HEK293 (cell line): ENCODE measurements at regions not wholly inside any gene's neighbourhood (a gene's known extent, or its start where the extent isn't known, plus 50 kb on each side); places are given as distances from the start of the nearest gene placed in this dataset.

ENCODE experiments used
- CTCF ChIA-PET: fragments of 350-600 bp; formaldehyde crosslinking; extraction: SDS; loops from one replicate; lab custom pipeline; 2021; ENCODE audit warnings: antibody characterized with exemption; lab: Yijun Ruan, JAX
- POLR2A ChIA-PET: fragments of 300-600 bp; formaldehyde crosslinking; extraction: SDS; loops from one replicate; lab custom pipeline; 2020; ENCODE audit warnings: antibody characterized with exemption, inconsistent platforms; lab: Yijun Ruan, JAX
- H3K27ac ChIP-seq: fragments of 200-500 bp; sonication (Bioruptor generic); 2 replicates; pipeline ENCODE4 v1.5.1; 2014; ENCODE audit warnings: low read depth, low read length, control low read depth, inconsistent platforms; ENCODE audit errors: extremely low read depth
- H3K36me3 ChIP-seq, 2 experiments: fragments of 200-500 bp in 1 of 2; sonication (Bioruptor generic) in 1 of 2; 1 replicate in 1 of 2; 2 replicates in 1 of 2; pipeline ENCODE4 v1.5.1; 2014 to 2017; ENCODE audit warnings: inconsistent platforms in 2 of 2, low read length in 2 of 2; ENCODE audit not compliant: control insufficient read depth in 2 of 2, insufficient read depth in 1 of 2
- H3K4me1 ChIP-seq: fragments of 200-500 bp; sonication (Bioruptor generic); 2 replicates; pipeline ENCODE4 v1.5.1; 2014; ENCODE audit warnings: mild to moderate bottlenecking, low read length, inconsistent platforms; ENCODE audit not compliant: control insufficient read depth, insufficient read depth
- H3K4me3 ChIP-seq: 2 replicates; pipeline ENCODE4 v1.5.1; 2011; ENCODE audit warnings: low read depth, mild to moderate bottlenecking, control low read depth, low read length, moderate library complexity
- H3K9me3 ChIP-seq: fragments of 200-500 bp; sonication (Bioruptor generic); 2 replicates; pipeline ENCODE4 v1.5.1; 2014; ENCODE audit warnings: low read depth, low read length, inconsistent platforms; ENCODE audit not compliant: control insufficient read depth, insufficient read depth
- BCL11A ChIP-seq: fragments of 450-650 bp; formaldehyde crosslinking; IDR thresholded peaks from 2 replicates; pipeline ENCODE4 v1.5.1; 2016; ENCODE audit warnings: low read depth, missing biosample characterization, missing genetic modification characterization
- HIC1 ChIP-seq: fragments of 450-650 bp; formaldehyde crosslinking; IDR thresholded peaks from 2 replicates; pipeline ENCODE4 v1.5.1; 2016; ENCODE audit warnings: missing biosample characterization, missing genetic modification characterization
- HOXC10 ChIP-seq: sonication (generic); formaldehyde crosslinking; IDR thresholded peaks from 2 replicates; pipeline ENCODE4 v1.8.1; 2023; ENCODE audit warnings: mild to moderate bottlenecking, missing genetic modification reagents
- KLF1 ChIP-seq: fragments of 450-650 bp; formaldehyde crosslinking; IDR thresholded peaks from 2 replicates; pipeline ENCODE4 v1.5.1; 2016; ENCODE audit warnings: missing biosample characterization, missing genetic modification characterization
- OVOL3 ChIP-seq: fragments of 450-650 bp; formaldehyde crosslinking; IDR thresholded peaks from 2 replicates; pipeline ENCODE4 v1.5.1; 2016; ENCODE audit warnings: missing biosample characterization, missing genetic modification characterization
- SALL2 ChIP-seq: fragments of 450-650 bp; formaldehyde crosslinking; IDR thresholded peaks from 2 replicates; pipeline ENCODE4 v1.5.0; 2017; ENCODE audit warnings: missing biosample characterization, mild to moderate bottlenecking, missing genetic modification characterization, borderline replicate concordance
- SP7 ChIP-seq: fragments of 450-650 bp; formaldehyde crosslinking; IDR thresholded peaks from 2 replicates; pipeline ENCODE4 v1.5.1; 2016; ENCODE audit warnings: missing biosample characterization, missing genetic modification characterization
- TRIM28 ChIP-seq: IDR thresholded peaks from 2 replicates; pipeline ENCODE4 v1.6.1; 2011; ENCODE audit warnings: low read length, control low read depth, borderline replicate concordance
- ZBTB6 ChIP-seq: fragments of 450-650 bp; formaldehyde crosslinking; IDR thresholded peaks from 2 replicates; pipeline ENCODE4 v1.5.1; 2017; ENCODE audit warnings: missing biosample characterization, missing genetic modification characterization
- ZEB2 ChIP-seq: fragments of 450-650 bp; formaldehyde crosslinking; IDR thresholded peaks from 2 replicates; pipeline ENCODE4 v1.5.1; 2016; ENCODE audit warnings: missing biosample characterization, missing genetic modification characterization
- ZNF132 ChIP-seq: fragments of 450-650 bp; formaldehyde crosslinking; IDR thresholded peaks from 2 replicates; pipeline ENCODE4 v1.5.1; 2017; ENCODE audit warnings: missing biosample characterization, missing genetic modification characterization, borderline replicate concordance
- ZNF133 ChIP-seq: fragments of 450-650 bp; formaldehyde crosslinking; IDR thresholded peaks from 2 replicates; pipeline ENCODE4 v1.5.1; 2016; ENCODE audit warnings: missing biosample characterization, missing genetic modification characterization
- ZNF19 ChIP-seq: fragments of 450-650 bp; formaldehyde crosslinking; IDR thresholded peaks from 2 replicates; pipeline ENCODE4; 2016; ENCODE audit warnings: missing biosample characterization, missing genetic modification characterization, low read depth
- ZNF221 ChIP-seq: fragments of 450-650 bp; formaldehyde crosslinking; IDR thresholded peaks from 2 replicates; pipeline ENCODE4 v1.5.1; 2017; ENCODE audit warnings: missing biosample characterization, missing genetic modification characterization, borderline replicate concordance
- ZNF248 ChIP-seq: fragments of 450-650 bp; formaldehyde crosslinking; IDR thresholded peaks from 2 replicates; pipeline ENCODE4 v1.5.1; 2017; ENCODE audit warnings: missing biosample characterization, missing genetic modification characterization
- ZNF280D ChIP-seq: fragments of 450-650 bp; formaldehyde crosslinking; IDR thresholded peaks from 2 replicates; pipeline ENCODE4 v1.5.1; 2016; ENCODE audit warnings: missing biosample characterization, missing genetic modification characterization
- ZNF311 ChIP-seq: fragments of 450-650 bp; formaldehyde crosslinking; IDR thresholded peaks from 2 replicates; pipeline ENCODE4 v1.5.1; 2017; ENCODE audit warnings: missing biosample characterization, missing genetic modification characterization, borderline replicate concordance
- ZNF335 ChIP-seq: fragments of 450-650 bp; formaldehyde crosslinking; conservative IDR thresholded peaks from 2 replicates; pipeline ENCODE4 v1.5.1; 2016; ENCODE audit warnings: missing biosample characterization, missing genetic modification characterization
- ZNF394 ChIP-seq: fragments of 450-650 bp; formaldehyde crosslinking; IDR thresholded peaks from 2 replicates; pipeline ENCODE4 v1.5.1; 2016; ENCODE audit warnings: missing biosample characterization, missing genetic modification characterization, mild to moderate bottlenecking, moderate library complexity, borderline replicate concordance
- ZNF404 ChIP-seq: fragments of 450-650 bp; formaldehyde crosslinking; IDR thresholded peaks from 2 replicates; pipeline ENCODE4 v1.5.1; 2017; ENCODE audit warnings: missing biosample characterization, missing genetic modification characterization
- ZNF560 ChIP-seq: fragments of 450-650 bp; formaldehyde crosslinking; IDR thresholded peaks from 2 replicates; pipeline ENCODE4 v1.5.1; 2017; ENCODE audit warnings: missing biosample characterization, missing genetic modification characterization, borderline replicate concordance
- ZNF660 ChIP-seq: fragments of 450-650 bp; IDR thresholded peaks from 2 replicates; pipeline ENCODE4 v1.5.1; 2018; ENCODE audit warnings: missing biosample characterization, mild to moderate bottlenecking, missing genetic modification characterization
- ZNF692 ChIP-seq: fragments of 450-650 bp; formaldehyde crosslinking; IDR thresholded peaks from 2 replicates; pipeline ENCODE4 v1.5.1; 2016; ENCODE audit warnings: missing biosample characterization, missing genetic modification characterization
- ZNF747 ChIP-seq: fragments of 450-650 bp; formaldehyde crosslinking; IDR thresholded peaks from 2 replicates; pipeline ENCODE4 v1.5.1; 2016; ENCODE audit warnings: missing biosample characterization, missing genetic modification characterization
- ZNF791 ChIP-seq: fragments of 450-650 bp; formaldehyde crosslinking; IDR thresholded peaks from 2 replicates; pipeline ENCODE4 v1.5.1; 2016; ENCODE audit warnings: missing biosample characterization, missing genetic modification characterization
- ZNF843 ChIP-seq: fragments of 450-650 bp; formaldehyde crosslinking; IDR thresholded peaks from 2 replicates; pipeline ENCODE4 v1.5.1; 2016; ENCODE audit warnings: missing biosample characterization, missing genetic modification characterization
- ZSCAN30 ChIP-seq: fragments of 450-650 bp; IDR thresholded peaks from 2 replicates; pipeline ENCODE4 v1.5.1; 2018; ENCODE audit warnings: missing biosample characterization, mild to moderate bottlenecking, missing genetic modification characterization, moderate library complexity

GRCh38 chr13:109940637-109941036, 154.3 kb upstream of the IRS2 start:
- CTCF ChIA-PET = no interaction called here
- TF ChIP-seq HOXC10 (CRISPR knock-in tag) = no peak
- TF ChIP-seq ZNF560 (tag by site-specific recombination) = no peak
- TF ChIP-seq ZNF132 (tag by site-specific recombination) = no peak
- no peak for TF ChIP-seq ZNF248 (tag by site-specific recombination)
- no peak for TF ChIP-seq OVOL3 (tag by site-specific recombination)
- TF ChIP-seq SP7 (tag by site-specific recombination) = no peak
- TF ChIP-seq ZEB2 (tag by site-specific recombination) = no peak
- TF ChIP-seq BCL11A (tag by site-specific recombination) = no peak
- TF ChIP-seq ZNF335 (tag by site-specific recombination) = no peak
- no peak for TF ChIP-seq ZNF221
- TF ChIP-seq ZBTB6 (tag by site-specific recombination) = no peak
- TF ChIP-seq ZNF843 (tag by site-specific recombination) = no peak
- TF ChIP-seq ZNF133 = no peak
- no peak for TF ChIP-seq ZNF280D (tag by site-specific recombination)
- TF ChIP-seq ZNF747 (tag by site-specific recombination) = no peak
- no peak for TF ChIP-seq SALL2 (tag by site-specific recombination)
- TF ChIP-seq HIC1 (tag by site-specific recombination) = no peak
- Histone ChIP-seq H3K4me1 (no peaks in the 10 kb centered on the region), H3K4me3 (no peak overlapping the region), H3K36me3 (no peaks in the 10 kb centered on the region), H3K9me3 (no peaks in the 10 kb centered on the region), H3K27ac (no peak overlapping the region)
- POLR2A ChIA-PET = no interaction called here

- no peak overlapping the region for H3K4me3 ChIP-seq
- ChIA-PET CTCF (interaction anchor here (0.5 kb wide), 1 partner anchor 251 kb away, joined by 4 read pairs; no protein-coding TSS in a partner anchor), POLR2A (no interaction called here)
- H3K4me1 ChIP-seq = no peaks in the 10 kb centered on the region
- H3K27ac ChIP-seq = no peak overlapping the region
- no peaks in the 10 kb centered on the region for H3K9me3 ChIP-seq
- no peak for TF ChIP-seq ZNF394 (tag by site-specific recombination)
- no peak for TF ChIP-seq ZSCAN30 (tag by site-specific recombination)
- no peak for TF ChIP-seq ZNF311 (tag by site-specific recombination)
- no peak for TF ChIP-seq ZNF692
- no peak for TF ChIP-seq TRIM28
- TF ChIP-seq ZNF404 (tag by site-specific recombination) = no peak
- no peak for TF ChIP-seq KLF1 (tag by site-specific recombination)
- TF ChIP-seq ZNF791 (tag by site-specific recombination) = no peak
- TF ChIP-seq ZNF660 = no peak
- no peak for TF ChIP-seq ZNF19
- TF ChIP-seq, all 188 proteins: peak for 0
- H3K36me3 ChIP-seq = no peaks in the 10 kb centered on the region
Observed at GRCh38 chr13:109939838-109940237, 153.5 kb upstream of the IRS2 start.
